ENCODE measurements at regions not wholly inside any gene's neighbourhood (a gene's known extent, or its start where the extent isn't known, plus 50 kb on each side); places are given as distances from the start of the nearest gene placed in this dataset.

DNA sequence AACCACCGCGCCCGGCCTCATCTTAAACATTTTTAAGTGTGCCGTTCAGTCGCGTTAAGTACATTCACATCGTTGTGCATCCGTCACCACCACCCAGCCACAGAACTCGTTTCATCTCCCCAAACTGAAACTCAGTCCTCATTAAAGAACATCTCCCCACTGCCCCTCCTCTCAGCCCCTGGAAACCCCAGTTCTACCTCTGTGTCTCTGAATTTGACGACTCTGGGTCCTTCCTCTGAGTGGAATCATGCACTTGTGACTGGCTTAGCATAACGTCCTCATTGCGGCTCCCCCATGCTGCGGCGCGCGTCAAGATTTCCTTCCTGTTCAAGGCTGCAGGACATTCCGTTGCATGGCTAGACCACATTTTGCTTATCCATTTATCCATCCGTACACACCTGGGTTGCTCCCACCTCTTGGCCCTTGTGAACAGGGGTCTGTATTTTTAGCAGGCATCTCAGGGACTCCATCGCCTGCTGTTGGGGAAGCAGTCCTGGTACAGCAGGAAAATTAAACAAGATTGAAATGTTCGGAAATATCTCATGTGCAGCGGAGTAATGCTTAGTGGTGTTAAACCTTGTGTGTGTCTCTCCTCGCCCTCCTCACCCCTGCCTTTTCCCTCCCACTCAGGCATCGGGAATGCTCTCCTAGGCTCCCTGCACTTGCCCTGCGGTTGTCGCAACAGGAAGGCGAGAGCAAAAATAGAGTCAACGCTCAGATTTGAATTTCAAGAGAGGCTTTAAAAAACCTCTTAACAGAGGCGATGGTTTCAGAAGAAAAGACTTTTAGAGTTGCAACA lies 127.9 kb downstream of the PXDC1 start:
- Histone ChIP-seq H3K27me3 (ENCODE audit: insufficient read depth in 3 of 3, low read length in 2 of 3) (peaks cover 0 to 13% (median 2%) of the 10 kb centered on the region in 3 donors), H3K4me1 (no peaks in the 10 kb centered on the region), H3K36me3 (ENCODE audit: insufficient read depth in 1 of 2, low read depth in 1 of 2) (no peaks in the 10 kb centered on the region), H3K4me3 (no peak overlapping the region), H3K9me3 (no peaks in the 10 kb centered on the region), H3K27ac (no peak overlapping the region)
- TF ChIP-seq, protein P1, sequence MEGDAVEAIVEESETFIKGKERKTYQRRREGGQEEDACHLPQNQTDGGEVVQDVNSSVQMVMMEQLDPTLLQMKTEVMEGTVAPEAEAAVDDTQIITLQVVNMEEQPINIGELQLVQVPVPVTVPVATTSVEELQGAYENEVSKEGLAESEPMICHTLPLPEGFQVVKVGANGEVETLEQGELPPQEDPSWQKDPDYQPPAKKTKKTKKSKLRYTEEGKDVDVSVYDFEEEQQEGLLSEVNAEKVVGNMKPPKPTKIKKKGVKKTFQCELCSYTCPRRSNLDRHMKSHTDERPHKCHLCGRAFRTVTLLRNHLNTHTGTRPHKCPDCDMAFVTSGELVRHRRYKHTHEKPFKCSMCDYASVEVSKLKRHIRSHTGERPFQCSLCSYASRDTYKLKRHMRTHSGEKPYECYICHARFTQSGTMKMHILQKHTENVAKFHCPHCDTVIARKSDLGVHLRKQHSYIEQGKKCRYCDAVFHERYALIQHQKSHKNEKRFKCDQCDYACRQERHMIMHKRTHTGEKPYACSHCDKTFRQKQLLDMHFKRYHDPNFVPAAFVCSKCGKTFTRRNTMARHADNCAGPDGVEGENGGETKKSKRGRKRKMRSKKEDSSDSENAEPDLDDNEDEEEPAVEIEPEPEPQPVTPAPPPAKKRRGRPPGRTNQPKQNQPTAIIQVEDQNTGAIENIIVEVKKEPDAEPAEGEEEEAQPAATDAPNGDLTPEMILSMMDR (IDR thresholded peaks at IDR 0.05) = no peak
- WGBS, 3 donors = 85 to 88% (median 87%) methylated on average over 28 of the region's 28 CpGs
- DNase-seq = no peak
- ATAC-seq = no peak
- intact Hi-C loops (cut with DNase I) = no loop called here

DNA sequence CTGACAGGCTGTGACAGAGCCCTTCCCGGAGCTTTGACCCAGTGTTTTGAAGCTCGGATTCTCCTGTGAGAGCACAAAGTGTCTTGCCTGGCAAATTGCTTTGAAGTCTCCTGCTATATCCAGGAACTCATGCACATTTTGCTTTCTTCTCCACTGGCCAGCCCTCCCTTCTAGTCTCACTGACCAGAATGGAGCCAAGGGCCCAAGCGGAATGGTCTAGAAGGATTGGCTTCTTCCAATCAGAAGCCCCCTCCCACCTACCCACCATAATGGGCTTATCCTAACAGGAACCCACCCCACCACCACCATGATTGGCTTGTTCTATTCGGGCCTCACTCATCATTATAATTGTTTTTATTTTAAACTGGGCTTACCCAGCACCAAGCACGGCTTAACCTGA lies 130.1 kb downstream of the PXDC1 start:
- DNase-seq = no peak
- ATAC-seq = no peak
- H3K4me1 ChIP-seq = no peaks in the 10 kb centered on the region
- WGBS, 3 donors = 94 to 96% (median 96%) methylated on average over 5 of the region's 5 CpGs
- peaks cover 0 to 7% (median 2%) of the 10 kb centered on the region in 3 donors for H3K27me3 ChIP-seq (ENCODE audit: insufficient read depth in 3 of 3, low read length in 2 of 3)
- H3K4me3 ChIP-seq = no peak overlapping the region
- no peaks in the 10 kb centered on the region for H3K36me3 ChIP-seq (ENCODE audit: insufficient read depth in 1 of 2, low read depth in 1 of 2)
- no peak overlapping the region for H3K27ac ChIP-seq
- TF ChIP-seq, protein P1 (IDR thresholded peaks at IDR 0.05) = no peak
- intact Hi-C loops (cut with DNase I) = no loop called here
- no peaks in the 10 kb centered on the region for H3K9me3 ChIP-seq

DNA sequence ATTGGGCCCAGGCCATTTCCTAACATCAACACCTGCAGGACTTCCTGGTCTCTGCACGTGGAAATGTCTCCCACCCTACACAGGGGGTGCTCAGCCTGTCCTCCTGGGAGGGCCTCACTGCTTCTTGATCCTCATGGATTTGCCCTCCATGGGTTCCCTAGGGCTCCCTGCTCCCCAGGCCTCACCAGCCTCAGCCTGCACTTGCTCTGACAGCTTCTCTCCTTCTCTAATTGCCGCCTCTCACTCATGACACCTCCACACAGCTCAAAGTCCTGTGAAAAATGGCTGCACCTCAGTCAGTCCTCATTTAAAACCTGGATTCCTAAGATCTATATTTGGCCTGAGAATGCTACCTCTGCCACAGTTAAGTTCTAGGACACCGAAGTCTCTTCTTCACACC lies 130.6 kb downstream of the PXDC1 start:
- no peak for DNase-seq
- Histone ChIP-seq H3K4me3 (no peak overlapping the region), H3K27ac (no peak overlapping the region), H3K9me3 (no peaks in the 10 kb centered on the region), H3K27me3 (ENCODE audit: insufficient read depth in 3 of 3, low read length in 2 of 3) (peaks cover 0 to 4% (median 2%) of the 10 kb centered on the region in 3 donors), H3K36me3 (ENCODE audit: insufficient read depth in 1 of 2, low read depth in 1 of 2) (no peaks in the 10 kb centered on the region), H3K4me1 (no peaks in the 10 kb centered on the region)
- TF ChIP-seq, protein P1 (IDR thresholded peaks at IDR 0.05) = no peak
- no peak for ATAC-seq
- WGBS, 3 donors = 83 to 96% (median 87%) methylated on average over 3 of the region's 3 CpGs
- intact Hi-C loops (cut with DNase I) = no loop called here

DNA sequence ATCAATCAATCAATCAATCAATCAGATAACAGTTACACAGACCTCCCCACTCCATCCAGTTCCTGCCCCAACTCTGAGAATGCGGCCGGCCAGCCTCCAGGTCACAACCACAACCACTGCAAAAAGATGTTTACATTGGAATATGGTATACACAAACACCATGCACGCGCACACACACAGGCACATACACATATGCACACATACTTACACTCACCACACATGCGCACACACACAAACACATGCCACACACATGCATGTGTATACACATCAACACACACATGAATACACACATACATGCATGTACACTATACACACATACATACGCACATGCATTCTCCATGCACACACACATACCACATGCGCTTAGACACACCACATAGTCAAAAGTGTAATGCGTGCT lies 131.1 kb downstream of the PXDC1 start:
- TF ChIP-seq, protein P1 (IDR thresholded peaks at IDR 0.05) = no peak
- H3K9me3 ChIP-seq = no peaks in the 10 kb centered on the region
- intact Hi-C loops (cut with DNase I) = no loop called here

More for the DNA sequence above, 131.1 kb downstream of the PXDC1 start:
- no peak overlapping the region for H3K27ac ChIP-seq
- H3K36me3 ChIP-seq (ENCODE audit: insufficient read depth in 1 of 2, low read depth in 1 of 2) = no peaks in the 10 kb centered on the region
- no peaks in the 10 kb centered on the region for H3K4me1 ChIP-seq
- 97 to 98% (median 98%) methylated on average over 8 of the region's 8 CpGs for WGBS, 3 donors
- ATAC-seq (no peak), DNase-seq (no peak)
- no peak overlapping the region for H3K4me3 ChIP-seq
- peaks cover 0 to 4% (median 0%) of the 10 kb centered on the region in 3 donors for H3K27me3 ChIP-seq (ENCODE audit: insufficient read depth in 3 of 3, low read length in 2 of 3)
